ENCODE measurements at regions not wholly inside any gene's neighbourhood (a gene's known extent, or its start where the extent isn't known, plus 50 kb on each side); places are given as distances from the start of the nearest gene placed in this dataset.

DNA sequence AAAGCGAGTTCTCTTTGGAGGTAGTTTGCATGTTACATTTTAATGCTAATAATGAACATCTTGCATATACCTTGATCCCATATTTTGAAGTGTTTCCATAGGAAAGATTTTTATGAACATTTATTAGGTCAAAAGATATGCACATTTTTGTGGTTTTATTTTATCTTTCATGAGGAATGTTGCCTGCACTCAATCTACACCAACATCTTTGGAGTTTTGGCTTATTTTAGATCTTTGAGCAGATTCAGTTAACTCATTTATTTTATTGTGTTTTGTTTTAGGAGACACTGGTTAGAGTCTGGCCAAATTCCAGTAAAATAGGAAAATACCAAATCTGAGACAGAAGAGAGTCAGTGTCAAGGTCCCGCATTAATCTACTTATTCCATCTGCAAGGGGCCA is 540.9 kb downstream of the RNF144A start:
- TF ChIP-seq, protein P1, sequence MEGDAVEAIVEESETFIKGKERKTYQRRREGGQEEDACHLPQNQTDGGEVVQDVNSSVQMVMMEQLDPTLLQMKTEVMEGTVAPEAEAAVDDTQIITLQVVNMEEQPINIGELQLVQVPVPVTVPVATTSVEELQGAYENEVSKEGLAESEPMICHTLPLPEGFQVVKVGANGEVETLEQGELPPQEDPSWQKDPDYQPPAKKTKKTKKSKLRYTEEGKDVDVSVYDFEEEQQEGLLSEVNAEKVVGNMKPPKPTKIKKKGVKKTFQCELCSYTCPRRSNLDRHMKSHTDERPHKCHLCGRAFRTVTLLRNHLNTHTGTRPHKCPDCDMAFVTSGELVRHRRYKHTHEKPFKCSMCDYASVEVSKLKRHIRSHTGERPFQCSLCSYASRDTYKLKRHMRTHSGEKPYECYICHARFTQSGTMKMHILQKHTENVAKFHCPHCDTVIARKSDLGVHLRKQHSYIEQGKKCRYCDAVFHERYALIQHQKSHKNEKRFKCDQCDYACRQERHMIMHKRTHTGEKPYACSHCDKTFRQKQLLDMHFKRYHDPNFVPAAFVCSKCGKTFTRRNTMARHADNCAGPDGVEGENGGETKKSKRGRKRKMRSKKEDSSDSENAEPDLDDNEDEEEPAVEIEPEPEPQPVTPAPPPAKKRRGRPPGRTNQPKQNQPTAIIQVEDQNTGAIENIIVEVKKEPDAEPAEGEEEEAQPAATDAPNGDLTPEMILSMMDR (IDR thresholded peaks at IDR 0.05) = no peak
- TF ChIP-seq POLR2A (IDR thresholded peaks at IDR 0.05) = no peak
- no peak for TF ChIP-seq POLR2AphosphoS5 (IDR thresholded peaks at IDR 0.05)
- no peak for TF ChIP-seq EP300 (IDR thresholded peaks at IDR 0.05)
